ENCODE measurements at regions not wholly inside any gene's neighbourhood (a gene's known extent, or its start where the extent isn't known, plus 50 kb on each side); places are given as distances from the start of the nearest gene placed in this dataset.

DNA sequence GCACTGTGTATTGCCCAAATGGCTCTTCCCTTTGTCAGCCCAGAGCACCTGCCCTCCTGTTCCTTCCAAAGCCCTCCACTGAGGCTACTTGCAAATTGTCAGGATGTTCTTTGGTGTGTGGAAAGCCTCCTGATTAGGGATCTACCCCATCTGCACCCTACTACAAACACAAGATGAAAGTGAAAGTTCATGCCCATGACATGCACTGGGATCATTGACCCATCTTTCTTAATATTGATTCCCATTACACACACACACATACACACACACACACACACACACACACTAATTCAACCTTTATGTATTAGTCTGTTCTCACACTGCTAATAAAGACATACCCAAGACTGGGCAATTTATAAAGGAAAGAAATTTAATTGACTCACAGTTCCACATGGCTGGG, 213.7 kb upstream of the IGFBP3 start:
- Histone ChIP-seq H3K27ac (ENCODE audit: low read depth) (no peak overlapping the region), H3K9me2 (ENCODE audit: insufficient read depth) (no peaks in the 10 kb centered on the region), H2AFZ (no peak overlapping the region), H3K79me2 (replicated peaks; ENCODE audit: insufficient read depth) (no peaks in the 10 kb centered on the region), H3K36me3 (ENCODE audit: insufficient read depth) (no peaks in the 10 kb centered on the region), H3K27me3 (ENCODE audit: insufficient read depth) (no peaks in the 10 kb centered on the region), H3K4me3 (no peak overlapping the region), H4K20me1 (replicated peaks; ENCODE audit: insufficient read depth) (no peaks in the 10 kb centered on the region), H3K4me2 (no peak overlapping the region), H3K4me1 (ENCODE audit: insufficient read depth) (no peaks in the 10 kb centered on the region), H3F3A (replicated peaks; ENCODE audit: low read depth) (no peaks in the 10 kb centered on the region)
- ATAC-seq (no peak), DNase-seq (ENCODE audit: low spot score) (no peak)
- TF ChIP-seq NANOG (IDR thresholded peaks at IDR 0.05; ENCODE audit: borderline replicate concordance) (no peak), EZH2 (IDR thresholded peaks at IDR 0.05; ENCODE audit: low read depth, unreplicated experiment) (no peak), EZH2phosphoT487 (IDR thresholded peaks at IDR 0.05; ENCODE audit: unreplicated experiment) (no peak), ZNF114 (CRISPR knock-in tag; IDR thresholded peaks at IDR 0.05) (no peak), ZNF462 (CRISPR knock-in tag; IDR thresholded peaks at IDR 0.05) (no peak), CREB1 (CRISPR knock-in tag; IDR thresholded peaks at IDR 0.05; ENCODE audit: low read depth) (no peak), POLR2AphosphoS5 (IDR thresholded peaks at IDR 0.05; ENCODE audit: low read depth) (no peak), STAT1 (IDR thresholded peaks at IDR 0.05; ENCODE audit: unreplicated experiment) (no peak), CTCF (conservative IDR thresholded peaks at IDR 0.05; ENCODE audit: low read depth in 2 of 2) (no peak), ZNF331 (CRISPR knock-in tag; IDR thresholded peaks at IDR 0.05; ENCODE audit: low read depth) (no peak)
- TF ChIP-seq, protein P1, sequence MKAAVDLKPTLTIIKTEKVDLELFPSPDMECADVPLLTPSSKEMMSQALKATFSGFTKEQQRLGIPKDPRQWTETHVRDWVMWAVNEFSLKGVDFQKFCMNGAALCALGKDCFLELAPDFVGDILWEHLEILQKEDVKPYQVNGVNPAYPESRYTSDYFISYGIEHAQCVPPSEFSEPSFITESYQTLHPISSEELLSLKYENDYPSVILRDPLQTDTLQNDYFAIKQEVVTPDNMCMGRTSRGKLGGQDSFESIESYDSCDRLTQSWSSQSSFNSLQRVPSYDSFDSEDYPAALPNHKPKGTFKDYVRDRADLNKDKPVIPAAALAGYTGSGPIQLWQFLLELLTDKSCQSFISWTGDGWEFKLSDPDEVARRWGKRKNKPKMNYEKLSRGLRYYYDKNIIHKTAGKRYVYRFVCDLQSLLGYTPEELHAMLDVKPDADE (IDR thresholded peaks at IDR 0.05): no peak
- H3K9me3 Mint-ChIP-seq: no peaks in the 10 kb centered on the region; the same call in 2 of the 3 replicates
- peaks cover 4% of the 10 kb centered on the region; the same call in 1 of the 3 replicates for H3K4me1 Mint-ChIP-seq
- H3K4me3 Mint-ChIP-seq: no peak overlapping the region
- H3K36me3 Mint-ChIP-seq (ENCODE audit: low read depth): no peaks in the 10 kb centered on the region
- no peaks in the 10 kb centered on the region for H3K27me3 Mint-ChIP-seq (ENCODE audit: insufficient read depth, low read depth, poor library complexity)
- H3K27ac Mint-ChIP-seq: no peak overlapping the region
